NB4 (cell line): ENCODE measurements at regions not wholly inside any gene's neighbourhood (a gene's known extent, or its start where the extent isn't known, plus 50 kb on each side); places are given as distances from the start of the nearest gene placed in this dataset.

Experiments
- DNase-seq: peaks from one replicate; pipeline ENCODE4 v3.0.0; 2010; ENCODE audit warnings: low read depth
- H3K4me3 ChIP-seq: one replicate; pipeline ENCODE4 v1.5.1; 2011; ENCODE audit warnings: mild to moderate bottlenecking, low read depth, low read length, moderate library complexity
- CTCF ChIP-seq: IDR thresholded peaks from one replicate; pipeline ENCODE4 v1.5.1; 2012; ENCODE audit warnings: low read depth, low read length
- MAX ChIP-seq: IDR thresholded peaks from 2 replicates; pipeline ENCODE4 v1.6.1; 2011; ENCODE audit warnings: low read depth, low read length
- MYC ChIP-seq: IDR thresholded peaks from 2 replicates; pipeline ENCODE4 v1.6.1; 2011; ENCODE audit warnings: low read depth, low read length
- POLR2A ChIP-seq: IDR thresholded peaks from 2 replicates; pipeline ENCODE4 v1.6.1; 2011; ENCODE audit warnings: mild to moderate bottlenecking; ENCODE audit not compliant: insufficient read length; ENCODE audit errors: extremely low read depth

- no peak overlapping the region for H3K4me3 ChIP-seq
- TF ChIP-seq MAX, result no peak
- no peak for TF ChIP-seq MYC
- TF ChIP-seq CTCF, result no peak
- no peak for TF ChIP-seq POLR2A
- DNase-seq, result no peak
Measured at GRCh38 chr5:117594166-117594565, 1019.5 kb upstream of the SEMA6A start.

- H3K4me3 ChIP-seq, result no peak overlapping the region
- DNase-seq, result peak; percentile 22
- TF ChIP-seq CTCF (peak; percentile 32), MYC (no peak)
Measured at GRCh38 chr5:117590944-117591343, 1016.3 kb upstream of the SEMA6A start.

GRCh38 chr5:117588611-117589010 lies 1014.0 kb upstream of the SEMA6A start:
- no peak overlapping the region for H3K4me3 ChIP-seq
- no peak for TF ChIP-seq POLR2A
- TF ChIP-seq MYC, result no peak
- TF ChIP-seq CTCF, result no peak
- TF ChIP-seq MAX, result no peak
- no peak for DNase-seq

GRCh38 chr5:117587111-117587510 lies 1012.5 kb upstream of the SEMA6A start:
- H3K4me3 ChIP-seq, result no peak overlapping the region
- DNase-seq, result no peak
- TF ChIP-seq MYC, result no peak
- no peak for TF ChIP-seq CTCF
- no peak for TF ChIP-seq POLR2A
- TF ChIP-seq MAX, result no peak

- no peak overlapping the region for H3K4me3 ChIP-seq
- TF ChIP-seq MYC, result no peak
- TF ChIP-seq CTCF, result no peak
- TF ChIP-seq MAX, result no peak
- TF ChIP-seq POLR2A, result no peak
- DNase-seq, result no peak
Measured at GRCh38 chr5:117568622-117569021, 994.0 kb upstream of the SEMA6A start.

- no peak for DNase-seq
- no peak overlapping the region for H3K4me3 ChIP-seq
- TF ChIP-seq POLR2A, result no peak
- no peak for TF ChIP-seq MAX
- no peak for TF ChIP-seq MYC
- TF ChIP-seq CTCF, result no peak
Measured at GRCh38 chr5:117568126-117568525, 993.5 kb upstream of the SEMA6A start.
